Vagina (tissue), 2 donors: ENCODE measurements at regions not wholly inside any gene's neighbourhood (a gene's known extent, or its start where the extent isn't known, plus 50 kb on each side); places are given as distances from the start of the nearest gene placed in this dataset.
"Not testable (repeated sequence)": the region's sequence is repeated elsewhere in the genome, so short reads cannot be mapped to it uniquely, and the experiment has no call there.

ENCODE experiments used
- DNase-seq, 2 donors: peaks; one replicate each; pipeline ENCODE4 v3.0.0-alpha.2; 2017; ENCODE audit errors: extremely low spot score in 2 of 2
- H3K27ac ChIP-seq: fragments of 200-600 bp; sonication (generic); one replicate; pipeline ENCODE4 v1.5.1; 2019
- H3K27me3 ChIP-seq: fragments of 200-600 bp; sonication (generic); one replicate; pipeline ENCODE4 v1.5.1; 2019
- H3K36me3 ChIP-seq, 2 donors: fragments of 200-600 bp; sonication (generic); one replicate each; pipeline ENCODE4 v1.5.1; 2017 to 2019
- H3K4me1 ChIP-seq: fragments of 200-600 bp; sonication (generic); one replicate; pipeline ENCODE4 v1.5.1; 2019
- H3K4me3 ChIP-seq, 2 donors: fragments of 200-600 bp; sonication (generic); 1 replicate in 1 of 2; 2 replicates in 1 of 2; pipeline ENCODE4 v1.5.1; 2016 to 2019
- H3K9me3 ChIP-seq: fragments of 200-600 bp; sonication (generic); one replicate; pipeline ENCODE4 v1.5.1; 2019
- CTCF ChIP-seq, 3 experiments: fragments of 450-650 bp in 2 of 3; fragments of 200-600 bp in 1 of 3; sonication (generic) in 1 of 3; IDR thresholded peaks; one replicate each; pipeline ENCODE4 v1.5.1; 2017 to 2019; ENCODE audit warnings: antibody characterized with exemption in 3 of 3, mild to moderate bottlenecking in 2 of 3, moderate library complexity in 2 of 3
- POLR2A ChIP-seq, 2 donors: fragments of 450-650 bp; IDR thresholded peaks; one replicate each; pipeline ENCODE4 v1.6.1; 2017; ENCODE audit warnings: antibody characterized with exemption in 2 of 2, mild to moderate bottlenecking in 2 of 2, moderate library complexity in 2 of 2
- POLR2AphosphoS5 ChIP-seq, 2 donors: sonication (generic); formaldehyde crosslinking; IDR thresholded peaks; one replicate each; pipeline ENCODE4 v1.9.0; 2017; ENCODE audit warnings: antibody characterized with exemption in 2 of 2, mild to moderate bottlenecking in 2 of 2, low read depth in 1 of 2; ENCODE audit not compliant: insufficient read depth in 1 of 2
- intact Hi-C: fragments of 100-400 bp; cut with DNase I; formaldehyde crosslinking; loops from one replicate; pipeline ENCODE4 v1.15.1; 2023

DNA sequence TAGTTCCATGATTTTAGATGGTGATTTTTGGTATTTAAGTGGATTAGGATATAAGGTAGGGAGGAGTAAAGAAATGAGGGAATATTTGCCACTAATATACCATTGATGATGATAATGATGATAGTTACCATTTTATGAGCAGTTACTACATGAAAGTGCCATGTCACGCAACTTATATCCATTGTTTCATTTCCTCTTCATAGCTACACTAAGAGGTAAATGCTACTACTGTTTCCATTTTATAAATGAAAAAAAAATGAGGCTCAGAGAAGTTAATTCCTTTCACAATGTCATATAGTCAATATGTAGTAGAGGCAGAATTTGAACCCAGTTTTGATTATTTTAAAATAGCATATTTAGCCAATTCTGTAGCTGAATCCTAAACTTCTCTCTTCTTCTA is 112.2 kb upstream of the ADRA1B start:
- H3K4me3 ChIP-seq = no peak overlapping the region
- H3K9me3 ChIP-seq = no peaks in the 10 kb centered on the region
- no peak overlapping the region for H3K27ac ChIP-seq
- TF ChIP-seq CTCF (IDR thresholded peaks at IDR 0.05) (no peak), POLR2A (IDR thresholded peaks at IDR 0.05) (no peak), POLR2AphosphoS5 (IDR thresholded peaks at IDR 0.05; ENCODE audit: insufficient read depth in 1 of 2, low read depth in 1 of 2) (no peak)
- no peaks in the 10 kb centered on the region for H3K36me3 ChIP-seq
- H3K4me1 ChIP-seq = no peaks in the 10 kb centered on the region
- DNase-seq = no peak
- intact Hi-C loops = no loop called here
- no peaks in the 10 kb centered on the region for H3K27me3 ChIP-seq

DNA sequence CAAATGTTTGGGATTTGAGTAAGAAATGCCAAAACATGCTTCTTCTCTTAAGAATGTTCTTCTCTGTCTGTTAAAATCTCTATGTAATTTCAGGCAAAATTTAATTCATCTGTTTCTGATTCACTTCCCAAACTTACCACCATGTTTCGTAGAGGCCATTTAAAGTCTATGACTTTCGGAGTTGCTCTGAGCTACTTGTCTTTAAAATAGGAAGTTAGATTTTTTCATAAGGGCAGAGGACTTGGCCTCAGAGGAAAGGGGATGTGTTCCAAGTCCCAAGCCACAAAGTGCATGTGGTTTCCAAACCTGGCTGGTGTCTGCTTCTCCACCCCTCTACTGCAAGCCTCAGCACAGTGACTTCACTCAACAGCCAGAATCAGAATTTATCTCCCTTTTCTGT is 111.3 kb upstream of the ADRA1B start:
- no peaks in the 10 kb centered on the region for H3K4me1 ChIP-seq
- no peak overlapping the region for H3K27ac ChIP-seq
- intact Hi-C loops = no loop called here
- no peaks in the 10 kb centered on the region for H3K36me3 ChIP-seq
- no peaks in the 10 kb centered on the region for H3K27me3 ChIP-seq
- DNase-seq = peak in 1 of 2 donors; percentile 62
- no peak overlapping the region for H3K4me3 ChIP-seq
- H3K9me3 ChIP-seq = no peaks in the 10 kb centered on the region
- TF ChIP-seq POLR2AphosphoS5 (IDR thresholded peaks at IDR 0.05; ENCODE audit: insufficient read depth in 1 of 2, low read depth in 1 of 2) (no peak), CTCF (IDR thresholded peaks at IDR 0.05) (no peak), POLR2A (IDR thresholded peaks at IDR 0.05) (no peak)

DNA sequence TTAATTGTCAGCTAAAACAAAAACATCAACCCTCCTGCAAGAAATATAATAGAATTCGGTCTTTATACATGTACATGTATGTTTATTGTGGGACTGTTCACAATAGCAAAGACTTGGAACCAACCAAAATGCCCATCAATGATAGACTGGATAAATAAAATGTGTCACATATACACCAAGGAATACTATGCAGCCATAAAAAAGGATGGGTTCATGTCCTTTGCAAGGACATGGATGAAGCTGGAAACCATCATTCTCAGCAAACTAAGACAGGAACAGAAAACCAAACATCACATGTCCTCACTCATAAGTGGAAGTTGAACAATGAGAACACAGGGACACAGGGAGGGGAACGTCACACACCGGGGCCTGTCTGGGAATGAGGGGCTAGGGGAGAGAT is 109.1 kb upstream of the ADRA1B start:
- intact Hi-C loops, H3K9me3 ChIP-seq, H3K4me3 ChIP-seq, DNase-seq, H3K36me3 ChIP-seq, H3K4me1 ChIP-seq, H3K27ac ChIP-seq, H3K27me3 ChIP-seq: not testable (repeated sequence)

DNA sequence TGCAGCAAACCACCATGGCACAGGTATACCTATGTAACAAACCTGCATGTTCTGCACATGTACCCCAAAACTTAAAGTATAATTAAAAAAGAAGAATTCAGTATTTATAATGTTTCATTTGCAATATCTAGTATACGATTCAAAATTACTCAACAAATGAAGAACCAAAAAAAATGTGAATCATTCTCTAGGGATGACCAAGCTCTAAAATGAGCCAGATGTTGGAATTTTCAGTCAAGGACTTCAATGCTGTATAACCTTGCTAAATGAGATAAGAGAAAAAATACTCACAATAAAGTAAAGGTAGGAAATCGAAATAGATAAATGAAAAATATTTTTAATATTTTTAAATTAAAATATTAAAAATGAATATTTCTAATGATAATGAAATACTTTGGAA is 108.7 kb upstream of the ADRA1B start:
- no peak for DNase-seq
- intact Hi-C loops = no loop called here

DNA sequence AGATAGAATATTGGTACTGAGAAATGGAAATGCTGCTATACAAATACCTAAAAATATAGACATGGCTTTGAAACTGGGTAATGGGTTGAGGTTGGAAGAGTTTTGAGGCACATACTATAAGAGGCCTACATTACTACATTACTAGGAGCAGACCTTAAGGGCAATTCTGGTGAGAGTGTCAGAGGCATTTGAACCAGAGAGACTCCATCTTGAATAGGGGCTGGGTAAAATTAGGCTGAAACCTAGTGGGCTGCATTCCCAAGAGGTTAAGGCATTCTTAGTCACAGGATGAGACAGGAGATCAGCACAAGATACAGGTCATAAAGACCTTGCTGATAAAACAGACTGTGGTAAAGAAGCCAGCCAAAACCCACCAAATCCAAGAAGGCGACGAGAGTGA is 104.6 kb upstream of the ADRA1B start:
- no peak overlapping the region for H3K27ac ChIP-seq
- H3K27me3 ChIP-seq = no peaks in the 10 kb centered on the region
- H3K4me1 ChIP-seq = no peaks in the 10 kb centered on the region
- no peak overlapping the region for H3K4me3 ChIP-seq
- H3K36me3 ChIP-seq = no peaks in the 10 kb centered on the region
- H3K9me3 ChIP-seq = no peaks in the 10 kb centered on the region
- TF ChIP-seq POLR2A (IDR thresholded peaks at IDR 0.05) = no peak
- no peak for TF ChIP-seq POLR2AphosphoS5 (IDR thresholded peaks at IDR 0.05; ENCODE audit: insufficient read depth in 1 of 2, low read depth in 1 of 2)
- TF ChIP-seq CTCF (IDR thresholded peaks at IDR 0.05) = no peak
- intact Hi-C loops = no loop called here
- no peak for DNase-seq

More for the DNA sequence above, 108.7 kb upstream of the ADRA1B start:
- Histone ChIP-seq H3K9me3 (no peaks in the 10 kb centered on the region), H3K4me3 (no peak overlapping the region), H3K27ac (no peak overlapping the region), H3K4me1 (no peaks in the 10 kb centered on the region), H3K36me3 (no peaks in the 10 kb centered on the region), H3K27me3 (no peaks in the 10 kb centered on the region)
- TF ChIP-seq POLR2A (IDR thresholded peaks at IDR 0.05) (no peak), POLR2AphosphoS5 (IDR thresholded peaks at IDR 0.05; ENCODE audit: insufficient read depth in 1 of 2, low read depth in 1 of 2) (no peak), CTCF (IDR thresholded peaks at IDR 0.05) (no peak)

- intact Hi-C loops, DNase-seq: not testable (repeated sequence)
These were observed 103.5 kb upstream of the ADRA1B start for GRCh38 chr5:159812759-159813158.

More at GRCh38 chr5:159812759-159813158, 103.5 kb upstream of the ADRA1B start:
- not testable (repeated sequence) for H3K4me3 ChIP-seq, H3K27me3 ChIP-seq, H3K36me3 ChIP-seq, H3K27ac ChIP-seq, H3K9me3 ChIP-seq, H3K4me1 ChIP-seq
